ENCODE measurements at regions not wholly inside any gene's neighbourhood (a gene's known extent, or its start where the extent isn't known, plus 50 kb on each side); places are given as distances from the start of the nearest gene placed in this dataset.

- Histone ChIP-seq H3K27me3 (no peaks in the 10 kb centered on the region), H3K9me3 (no peaks in the 10 kb centered on the region), H3K36me3 (no peaks in the 10 kb centered on the region), H3K4me1 (no peaks in the 10 kb centered on the region), H3K4me3 (no peak overlapping the region), H3K27ac (no peak overlapping the region)
- TF ChIP-seq CTCF (IDR thresholded peaks at IDR 0.05) = no peak
- intact Hi-C loops (cut with DNase I) = no loop called here
- DNase-seq (ENCODE audit: low spot score in 2 of 2) = peak in 1 of 2 donors; percentile 44
Measured at GRCh38 chr1:30012455-30013440, 710.6 kb downstream of the MATN1 start.

GRCh38 chr1:30011970-30012369, 711.4 kb downstream of the MATN1 start:
- Histone ChIP-seq H3K9me3 (no peaks in the 10 kb centered on the region), H3K27me3 (no peaks in the 10 kb centered on the region), H3K4me1 (no peaks in the 10 kb centered on the region), H3K4me3 (no peak overlapping the region), H3K36me3 (no peaks in the 10 kb centered on the region), H3K27ac (no peak overlapping the region)
- intact Hi-C loops (cut with DNase I) = no loop called here
- peak in 1 of 2 donors; percentile 53 for DNase-seq (ENCODE audit: low spot score in 2 of 2)
- no peak for TF ChIP-seq CTCF (IDR thresholded peaks at IDR 0.05)

- intact Hi-C loops (cut with DNase I) = no loop called here
- H3K36me3 ChIP-seq = no peaks in the 10 kb centered on the region
- H3K4me3 ChIP-seq = no peak overlapping the region
- H3K9me3 ChIP-seq = no peaks in the 10 kb centered on the region
- H3K27ac ChIP-seq = no peak overlapping the region
- no peaks in the 10 kb centered on the region for H3K27me3 ChIP-seq
- no peak for DNase-seq (ENCODE audit: low spot score in 2 of 2)
- H3K4me1 ChIP-seq = no peaks in the 10 kb centered on the region
- TF ChIP-seq CTCF (IDR thresholded peaks at IDR 0.05) = no peak
Measured at GRCh38 chr1:30010506-30011106, 712.8 kb downstream of the MATN1 start.

- TF ChIP-seq CTCF (IDR thresholded peaks at IDR 0.05) = no peak
- Histone ChIP-seq H3K9me3 (no peaks in the 10 kb centered on the region), H3K4me3 (no peak overlapping the region), H3K27me3 (no peaks in the 10 kb centered on the region), H3K4me1 (no peaks in the 10 kb centered on the region), H3K36me3 (no peaks in the 10 kb centered on the region), H3K27ac (no peak overlapping the region)
- DNase-seq (ENCODE audit: low spot score in 2 of 2) = no peak
- intact Hi-C loops (cut with DNase I) = no loop called here
Measured at GRCh38 chr1:30009720-30010119, 713.7 kb downstream of the MATN1 start.

DNA sequence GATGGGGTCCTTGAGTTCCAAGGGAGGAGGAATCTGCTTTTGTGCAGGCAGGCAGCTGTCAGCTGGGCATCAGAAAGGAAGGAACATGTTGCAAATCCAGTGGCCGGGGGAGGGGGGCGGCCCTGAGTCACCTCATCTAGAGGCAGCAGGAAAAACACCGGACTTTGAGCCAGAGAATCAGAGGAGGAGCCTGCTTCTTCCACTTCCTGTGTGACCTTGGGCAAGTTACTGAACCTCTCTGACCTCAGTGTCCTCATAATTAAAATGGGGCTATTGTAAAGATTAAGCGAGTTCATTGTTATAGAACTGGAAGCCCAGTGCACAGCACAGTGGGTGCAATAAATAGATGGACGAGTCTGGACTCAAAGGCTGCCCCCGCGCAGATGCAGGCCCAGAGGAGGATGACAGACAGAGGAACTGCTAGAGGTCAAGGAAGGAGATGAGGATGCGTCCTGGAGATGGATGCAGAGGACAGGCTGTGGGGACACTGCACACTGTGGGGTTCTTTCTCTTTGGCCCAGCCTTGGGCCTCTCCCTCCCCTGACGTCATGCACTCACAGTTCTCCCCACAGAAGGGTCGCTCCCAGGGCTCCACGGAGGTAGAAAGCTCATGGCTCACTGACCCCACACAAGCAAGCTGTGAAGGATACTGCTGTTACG, 714.3 kb downstream of the MATN1 start:
- DNase-seq (ENCODE audit: low spot score in 2 of 2) = no peak
- Histone ChIP-seq H3K27me3 (no peaks in the 10 kb centered on the region), H3K9me3 (no peaks in the 10 kb centered on the region), H3K4me3 (no peak overlapping the region), H3K4me1 (no peaks in the 10 kb centered on the region), H3K27ac (no peak overlapping the region), H3K36me3 (no peaks in the 10 kb centered on the region)
- no peak for TF ChIP-seq CTCF (IDR thresholded peaks at IDR 0.05)
- intact Hi-C loops (cut with DNase I) = no loop called here
